GM13977 (cell line): ENCODE measurements at regions not wholly inside any gene's neighbourhood (a gene's known extent, or its start where the extent isn't known, plus 50 kb on each side); places are given as distances from the start of the nearest gene placed in this dataset.

Experiments
- DNase-seq: peaks from one replicate; pipeline ENCODE4 v3.0.0; 2012; ENCODE audit warnings: low spot score
- CTCF ChIP-seq: IDR thresholded peaks from 2 replicates; pipeline ENCODE4 v1.5.1; 2012; ENCODE audit warnings: mild to moderate bottlenecking, control low read depth; ENCODE audit not compliant: insufficient read depth; ENCODE audit errors: extremely low read depth, missing control alignments
- in situ Hi-C: fragments of 300-500 bp; cut with MboI; formaldehyde crosslinking; loops from one replicate; pipeline ENCODE4 v1.12.0; 2022; ENCODE audit warnings: low sequenced_read_pairs, low pct_unique_long_range_greater_than_20kb, mixed read lengths, inconsistent platforms; ENCODE audit not compliant: unreplicated experiment

GRCh38 chr11:70796648-70797227 is 398.4 kb downstream of the CTTN start:
- in situ Hi-C loops: no loop called here
- TF ChIP-seq CTCF: peak; percentile 8
- DNase-seq: no peak

- no peak for DNase-seq
- no peak for TF ChIP-seq CTCF
- in situ Hi-C loops: no loop called here
These were observed 400.0 kb downstream of the CTTN start for GRCh38 chr11:70798296-70798695.

GRCh38 chr11:70799386-70799785 is 401.1 kb downstream of the CTTN start:
- in situ Hi-C loops: no loop called here

GRCh38 chr11:70802185-70802584 is 403.9 kb downstream of the CTTN start:
- no peak for DNase-seq
- in situ Hi-C loops: loop anchor here (25.0 kb wide), 1 partner anchor 610 kb away; no protein-coding TSS in a partner anchor
- no peak for TF ChIP-seq CTCF

More at GRCh38 chr11:70799386-70799785, 401.1 kb downstream of the CTTN start:
- no peak for TF ChIP-seq CTCF
- DNase-seq: no peak

GRCh38 chr11:70804139-70804837 is 406.0 kb downstream of the CTTN start:
- DNase-seq: no peak
- in situ Hi-C loops: loop anchor here (25.0 kb wide), 1 partner anchor 608 kb away; no protein-coding TSS in a partner anchor
- no peak for TF ChIP-seq CTCF

- in situ Hi-C loops: loop anchor here (25.0 kb wide), 1 partner anchor 607 kb away; no protein-coding TSS in a partner anchor
- DNase-seq: no peak
- no peak for TF ChIP-seq CTCF
These were observed 406.9 kb downstream of the CTTN start for GRCh38 chr11:70805243-70805642.
